Neural cell (in vitro differentiated cells): ENCODE measurements at regions not wholly inside any gene's neighbourhood (a gene's known extent, or its start where the extent isn't known, plus 50 kb on each side); places are given as distances from the start of the nearest gene placed in this dataset.

Source experiments
- EP300 ChIP-seq: fragments of 450-650 bp; conservative IDR thresholded peaks from 2 replicates; pipeline ENCODE4 v1.6.1; 2014; ENCODE audit warnings: antibody characterized with exemption, mild to moderate bottlenecking, moderate library complexity; ENCODE audit not compliant: poor library complexity, severe bottlenecking
- EZH2 ChIP-seq: fragments of 200-600, 300-800 bp; shearing (Covaris generic), sonication (generic); IDR thresholded peaks from 2 replicates; pipeline ENCODE4 v1.6.1; 2014; ENCODE audit warnings: antibody characterized with exemption, low read length, borderline replicate concordance, mild to moderate bottlenecking; ENCODE audit not compliant: insufficient read depth, poor library complexity, severe bottlenecking
- MXI1 ChIP-seq: fragments of 450-650 bp; conservative IDR thresholded peaks from 2 replicates; pipeline ENCODE4 v1.6.1; 2014; ENCODE audit warnings: antibody characterized with exemption, mild to moderate bottlenecking; ENCODE audit not compliant: poor library complexity, severe bottlenecking
- POLR2AphosphoS5 ChIP-seq: IDR thresholded peaks from 2 replicates; pipeline ENCODE4 v1.6.1; 2012
- RAD21 ChIP-seq: fragments of 450-650 bp; conservative IDR thresholded peaks from 2 replicates; pipeline ENCODE4 v1.6.1; 2014; ENCODE audit warnings: antibody characterized with exemption, mild to moderate bottlenecking, moderate library complexity
- SMC3 ChIP-seq: fragments of 450-650 bp; conservative IDR thresholded peaks from 2 replicates; pipeline ENCODE4 v1.6.1; 2014; ENCODE audit warnings: antibody characterized with exemption, mild to moderate bottlenecking, moderate library complexity; ENCODE audit not compliant: poor library complexity
- TAF1 ChIP-seq: IDR thresholded peaks from 2 replicates; pipeline ENCODE4 v1.6.1; 2012; ENCODE audit warnings: low read depth
- TF ChIP-seq, protein P1 (sequence below): fragments of 450-650 bp; IDR thresholded peaks from 2 replicates; pipeline ENCODE4 v1.5.1; 2014; ENCODE audit warnings: antibody characterized with exemption, mild to moderate bottlenecking, moderate library complexity; ENCODE audit not compliant: poor library complexity, severe bottlenecking
- TF ChIP-seq, protein P2 (sequence below): IDR thresholded peaks from 2 replicates; pipeline ENCODE4 v1.6.1; 2012; ENCODE audit warnings: borderline replicate concordance

DNA sequence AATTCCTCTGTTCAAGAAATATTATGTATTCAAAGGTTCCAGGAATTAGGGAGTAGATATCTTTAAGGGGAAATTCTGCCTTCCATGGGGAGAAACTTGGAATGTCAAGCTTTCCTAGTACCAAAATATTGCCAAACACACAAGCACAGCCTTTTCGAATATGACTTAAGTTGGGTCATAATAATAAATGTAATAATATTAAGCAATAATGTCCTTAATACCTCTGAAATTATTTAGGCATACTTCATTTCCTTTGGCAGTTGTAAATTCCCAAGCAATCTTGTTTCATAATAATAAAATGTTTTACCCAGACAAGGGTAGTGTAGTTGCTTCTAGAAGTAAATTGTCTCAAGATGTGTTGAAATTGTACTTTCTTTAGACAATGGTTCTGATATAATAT lies 630.3 kb upstream of the CDH18 start:
- TF ChIP-seq, protein P1, sequence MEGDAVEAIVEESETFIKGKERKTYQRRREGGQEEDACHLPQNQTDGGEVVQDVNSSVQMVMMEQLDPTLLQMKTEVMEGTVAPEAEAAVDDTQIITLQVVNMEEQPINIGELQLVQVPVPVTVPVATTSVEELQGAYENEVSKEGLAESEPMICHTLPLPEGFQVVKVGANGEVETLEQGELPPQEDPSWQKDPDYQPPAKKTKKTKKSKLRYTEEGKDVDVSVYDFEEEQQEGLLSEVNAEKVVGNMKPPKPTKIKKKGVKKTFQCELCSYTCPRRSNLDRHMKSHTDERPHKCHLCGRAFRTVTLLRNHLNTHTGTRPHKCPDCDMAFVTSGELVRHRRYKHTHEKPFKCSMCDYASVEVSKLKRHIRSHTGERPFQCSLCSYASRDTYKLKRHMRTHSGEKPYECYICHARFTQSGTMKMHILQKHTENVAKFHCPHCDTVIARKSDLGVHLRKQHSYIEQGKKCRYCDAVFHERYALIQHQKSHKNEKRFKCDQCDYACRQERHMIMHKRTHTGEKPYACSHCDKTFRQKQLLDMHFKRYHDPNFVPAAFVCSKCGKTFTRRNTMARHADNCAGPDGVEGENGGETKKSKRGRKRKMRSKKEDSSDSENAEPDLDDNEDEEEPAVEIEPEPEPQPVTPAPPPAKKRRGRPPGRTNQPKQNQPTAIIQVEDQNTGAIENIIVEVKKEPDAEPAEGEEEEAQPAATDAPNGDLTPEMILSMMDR: no peak
- TF ChIP-seq, protein P2, sequence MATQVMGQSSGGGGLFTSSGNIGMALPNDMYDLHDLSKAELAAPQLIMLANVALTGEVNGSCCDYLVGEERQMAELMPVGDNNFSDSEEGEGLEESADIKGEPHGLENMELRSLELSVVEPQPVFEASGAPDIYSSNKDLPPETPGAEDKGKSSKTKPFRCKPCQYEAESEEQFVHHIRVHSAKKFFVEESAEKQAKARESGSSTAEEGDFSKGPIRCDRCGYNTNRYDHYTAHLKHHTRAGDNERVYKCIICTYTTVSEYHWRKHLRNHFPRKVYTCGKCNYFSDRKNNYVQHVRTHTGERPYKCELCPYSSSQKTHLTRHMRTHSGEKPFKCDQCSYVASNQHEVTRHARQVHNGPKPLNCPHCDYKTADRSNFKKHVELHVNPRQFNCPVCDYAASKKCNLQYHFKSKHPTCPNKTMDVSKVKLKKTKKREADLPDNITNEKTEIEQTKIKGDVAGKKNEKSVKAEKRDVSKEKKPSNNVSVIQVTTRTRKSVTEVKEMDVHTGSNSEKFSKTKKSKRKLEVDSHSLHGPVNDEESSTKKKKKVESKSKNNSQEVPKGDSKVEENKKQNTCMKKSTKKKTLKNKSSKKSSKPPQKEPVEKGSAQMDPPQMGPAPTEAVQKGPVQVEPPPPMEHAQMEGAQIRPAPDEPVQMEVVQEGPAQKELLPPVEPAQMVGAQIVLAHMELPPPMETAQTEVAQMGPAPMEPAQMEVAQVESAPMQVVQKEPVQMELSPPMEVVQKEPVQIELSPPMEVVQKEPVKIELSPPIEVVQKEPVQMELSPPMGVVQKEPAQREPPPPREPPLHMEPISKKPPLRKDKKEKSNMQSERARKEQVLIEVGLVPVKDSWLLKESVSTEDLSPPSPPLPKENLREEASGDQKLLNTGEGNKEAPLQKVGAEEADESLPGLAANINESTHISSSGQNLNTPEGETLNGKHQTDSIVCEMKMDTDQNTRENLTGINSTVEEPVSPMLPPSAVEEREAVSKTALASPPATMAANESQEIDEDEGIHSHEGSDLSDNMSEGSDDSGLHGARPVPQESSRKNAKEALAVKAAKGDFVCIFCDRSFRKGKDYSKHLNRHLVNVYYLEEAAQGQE: no peak
- no peak for TF ChIP-seq POLR2AphosphoS5
- TF ChIP-seq MXI1: no peak
- no peak for TF ChIP-seq RAD21
- no peak for TF ChIP-seq EP300
- no peak for TF ChIP-seq SMC3
- no peak for TF ChIP-seq EZH2
- TF ChIP-seq TAF1: no peak
